ENCODE measurements at regions not wholly inside any gene's neighbourhood (a gene's known extent, or its start where the extent isn't known, plus 50 kb on each side); places are given as distances from the start of the nearest gene placed in this dataset.

- Histone ChIP-seq H3K36me3 (ENCODE audit: control insufficient read depth in 1 of 2, insufficient read depth in 2 of 2, low read length in 2 of 2) (no peaks in the 10 kb centered on the region), H3K9ac (ENCODE audit: low read length) (no peak overlapping the region), H3K9me3 (ENCODE audit: control insufficient read depth in 1 of 2, insufficient read depth in 1 of 2, low read depth in 1 of 2, low read length in 2 of 2) (no peaks in the 10 kb centered on the region), H2AFZ (ENCODE audit: low read depth, low read length, poor library complexity, severe bottlenecking) (no peak overlapping the region), H3K27ac (ENCODE audit: low read depth, low read length) (no peak overlapping the region), H3K4me2 (ENCODE audit: low read length) (no peak overlapping the region), H3K4me1 (ENCODE audit: control insufficient read depth in 1 of 2, insufficient read depth in 2 of 2, low read length in 2 of 2) (peaks cover 3 to 10% of the 10 kb centered on the region in 2 experiments; a peak in 3 of 4 replicates), H3K27me3 (ENCODE audit: insufficient read depth, low read length) (no peaks in the 10 kb centered on the region), H3K79me2 (ENCODE audit: insufficient read depth, low read length) (no peaks in the 10 kb centered on the region), H3K9me2 (ENCODE audit: insufficient read depth) (no peaks in the 10 kb centered on the region), H3K4me3 (replicated peaks in 1 of 2; ENCODE audit: low read depth in 1 of 2, low read length in 2 of 2) (no peak overlapping the region), H4K20me1 (ENCODE audit: insufficient read depth) (no peaks in the 10 kb centered on the region)
- ChIA-PET RAD21 (ENCODE audit: low non-redundant PET in 1 of 2, low total read pairs in 2 of 2, uncharacterized antibody in 2 of 2, unreplicated experiment in 2 of 2) (no interaction called here), CTCF (no interaction called here), POLR2A (no interaction called here)
- ATAC-seq (no peak), DNase-seq (ENCODE audit: low read depth, low spot score) (no peak)
- BruUV-seq (replicated peaks), result no TSS peak
- intact Hi-C loops (cut with micrococcal nuclease), result no loop called here
- no peak for TF ChIP-seq ZNF274 (IDR thresholded peaks at IDR 0.05; ENCODE audit: low read depth, low read length)
- no peak for TF ChIP-seq EZH2phosphoT487 (IDR thresholded peaks at IDR 0.05; ENCODE audit: borderline replicate concordance)
- TF ChIP-seq CTCF (IDR thresholded peaks at IDR 0.05 in 2 of 3, conservative IDR thresholded peaks at IDR 0.05 in 1 of 3; ENCODE audit: borderline replicate concordance in 1 of 3, insufficient read depth in 1 of 3, low read depth in 2 of 3, low read length in 2 of 3), result no peak
- no peak for TF ChIP-seq YY1 (IDR thresholded peaks at IDR 0.05; ENCODE audit: extremely low read depth, insufficient replicate concordance, low read depth, low read length)
These were observed 111.1 kb downstream of the ACTL7B start for GRCh38 chr9:108744641-108745040.

- no peak for TF ChIP-seq FOSL1 (IDR thresholded peaks at IDR 0.05; ENCODE audit: low read depth)
- no peak for TF ChIP-seq POLR2AphosphoS5 (IDR thresholded peaks at IDR 0.05; ENCODE audit: low read depth, low read length)
- no peak for TF ChIP-seq ELF1 (IDR thresholded peaks at IDR 0.05; ENCODE audit: borderline replicate concordance, low read depth)
- no peak for TF ChIP-seq ZFX (IDR thresholded peaks at IDR 0.05)
- TF ChIP-seq MAX (IDR thresholded peaks at IDR 0.05), result no peak
- TF ChIP-seq ATF3 (IDR thresholded peaks at IDR 0.05), result no peak
- no peak for TF ChIP-seq CTCF (IDR thresholded peaks at IDR 0.05 in 2 of 3, conservative IDR thresholded peaks at IDR 0.05 in 1 of 3; ENCODE audit: borderline replicate concordance in 1 of 3, insufficient read depth in 1 of 3, low read depth in 2 of 3, low read length in 2 of 3)
- TF ChIP-seq CEBPB (IDR thresholded peaks at IDR 0.05; ENCODE audit: low read depth), result no peak
- no peak for TF ChIP-seq YY1 (IDR thresholded peaks at IDR 0.05; ENCODE audit: extremely low read depth, insufficient replicate concordance, low read depth, low read length)
- no peaks in the 10 kb centered on the region for H3K36me3 ChIP-seq (ENCODE audit: control insufficient read depth in 1 of 2, insufficient read depth in 2 of 2, low read length in 2 of 2)
- intact Hi-C loops (cut with micrococcal nuclease), result no loop called here
- H4K20me1 ChIP-seq (ENCODE audit: insufficient read depth), result no peaks in the 10 kb centered on the region
- no peak overlapping the region for H3K9ac ChIP-seq (ENCODE audit: low read length)
- H3K27ac ChIP-seq (ENCODE audit: low read depth, low read length), result no peak overlapping the region
- ChIA-PET RAD21 (ENCODE audit: low non-redundant PET in 1 of 2, low total read pairs in 2 of 2, uncharacterized antibody in 2 of 2, unreplicated experiment in 2 of 2) (no interaction called here), POLR2A (no interaction called here), CTCF (no interaction called here)
- BruUV-seq (replicated peaks), result no TSS peak
- peak overlapping the region; percentile 24; the same call in 1 of the 2 replicates for H3K4me2 ChIP-seq (ENCODE audit: low read length)
- H3K9me3 ChIP-seq (ENCODE audit: control insufficient read depth in 1 of 2, insufficient read depth in 1 of 2, low read depth in 1 of 2, low read length in 2 of 2), result no peaks in the 10 kb centered on the region
- H3K4me3 ChIP-seq (replicated peaks in 1 of 2; ENCODE audit: low read depth in 1 of 2, low read length in 2 of 2), result no peak overlapping the region
- H3K9me2 ChIP-seq (ENCODE audit: insufficient read depth), result no peaks in the 10 kb centered on the region
- no peaks in the 10 kb centered on the region for H3K27me3 ChIP-seq (ENCODE audit: insufficient read depth, low read length)
- H2AFZ ChIP-seq (ENCODE audit: low read depth, low read length, poor library complexity, severe bottlenecking), result peak overlapping the region; percentile 52
- no peaks in the 10 kb centered on the region for H3K79me2 ChIP-seq (ENCODE audit: insufficient read depth, low read length)
- no peak for DNase-seq (ENCODE audit: low read depth, low spot score)
- peaks cover 3 to 10% of the 10 kb centered on the region in 2 experiments; a peak in 3 of 4 replicates for H3K4me1 ChIP-seq (ENCODE audit: control insufficient read depth in 1 of 2, insufficient read depth in 2 of 2, low read length in 2 of 2)
- ATAC-seq, result peak; percentile 49; the same call in 1 of the 2 replicates
These were observed 111.8 kb downstream of the ACTL7B start for GRCh38 chr9:108743901-108744371.

Measured in HCT116 (cell line).